H9 (cell line): ENCODE measurements at regions not wholly inside any gene's neighbourhood (a gene's known extent, or its start where the extent isn't known, plus 50 kb on each side); places are given as distances from the start of the nearest gene placed in this dataset.

Experiments
- DNase-seq: peaks from one replicate; pipeline ENCODE4 v3.0.0-alpha.2; 2017
- H2AFZ ChIP-seq: one replicate; pipeline ENCODE4 v1.6.1; 2013; ENCODE audit warnings: mild to moderate bottlenecking, low read length, control low read depth, moderate library complexity
- H2AK5ac ChIP-seq: 2 replicates; pipeline ENCODE4 v1.6.1; 2013; ENCODE audit warnings: low read length, control low read depth, mixed read lengths; ENCODE audit not compliant: insufficient read length
- H2BK120ac ChIP-seq: one replicate; pipeline ENCODE4 v1.6.1; 2013; ENCODE audit warnings: low read depth, mild to moderate bottlenecking, low read length, control low read depth, inconsistent platforms; ENCODE audit not compliant: poor library complexity, severe bottlenecking
- H2BK12ac ChIP-seq: 2 replicates; pipeline ENCODE4 v1.6.1; 2013; ENCODE audit warnings: low read length, control low read depth, mixed read lengths, low read depth; ENCODE audit not compliant: insufficient read length
- H2BK15ac ChIP-seq: 2 replicates; pipeline ENCODE4 v1.6.1; 2013; ENCODE audit warnings: low read depth, low read length, control low read depth
- H2BK20ac ChIP-seq: one replicate; pipeline ENCODE4 v1.6.1; 2013; ENCODE audit warnings: low read depth, mild to moderate bottlenecking, low read length, control low read depth, inconsistent platforms; ENCODE audit not compliant: poor library complexity, severe bottlenecking
- H2BK5ac ChIP-seq: 2 replicates; pipeline ENCODE4 v1.6.1; 2013; ENCODE audit warnings: low read length, control low read depth, mixed read lengths; ENCODE audit not compliant: insufficient read length
- H3K14ac ChIP-seq: 2 replicates; pipeline ENCODE4 v1.6.1; 2013; ENCODE audit warnings: low read length, control low read depth; ENCODE audit not compliant: insufficient read depth
- H3K18ac ChIP-seq: 2 replicates; pipeline ENCODE4 v1.6.1; 2013; ENCODE audit warnings: low read depth, mild to moderate bottlenecking, mixed read lengths, low read length, control low read depth; ENCODE audit not compliant: insufficient read length
- H3K23ac ChIP-seq: 2 replicates; pipeline ENCODE4 v1.6.1; 2013; ENCODE audit warnings: low read length, control low read depth, mixed read lengths, low read depth; ENCODE audit not compliant: insufficient read length
- H3K23me2 ChIP-seq: 2 replicates; pipeline ENCODE4 v1.6.1; 2013; ENCODE audit warnings: low read depth, mild to moderate bottlenecking, mixed read lengths, low read length, control low read depth; ENCODE audit not compliant: insufficient read length, poor library complexity, severe bottlenecking
- H3K27ac ChIP-seq: 2 replicates; pipeline ENCODE4 v1.5.1; 2013; ENCODE audit warnings: low read length, control low read depth, mixed read lengths, low read depth; ENCODE audit not compliant: insufficient read length
- H3K27me3 ChIP-seq: 2 replicates; pipeline ENCODE4 v1.6.1; 2013; ENCODE audit warnings: low read length, control low read depth, inconsistent platforms; ENCODE audit not compliant: insufficient read depth
- H3K4ac ChIP-seq: 2 replicates; pipeline ENCODE4 v1.6.1; 2013; ENCODE audit warnings: low read depth, mild to moderate bottlenecking, control low read depth, inconsistent platforms, low read length, moderate library complexity
- H3K4me1 ChIP-seq: 2 replicates; pipeline ENCODE4 v1.6.1; 2013; ENCODE audit warnings: low read length, control low read depth, inconsistent platforms; ENCODE audit not compliant: insufficient read depth
- H3K4me2 ChIP-seq: 2 replicates; pipeline ENCODE4 v1.6.1; 2013; ENCODE audit warnings: low read length, control low read depth, mixed read lengths; ENCODE audit not compliant: insufficient read length, insufficient read depth
- H3K56ac ChIP-seq: 2 replicates; pipeline ENCODE4 v1.6.1; 2013; ENCODE audit warnings: low read depth, mild to moderate bottlenecking, mixed read lengths, low read length, control low read depth; ENCODE audit not compliant: insufficient read length
- H3K79me1 ChIP-seq: 2 replicates; pipeline ENCODE4 v1.6.1; 2013; ENCODE audit warnings: low read depth, mild to moderate bottlenecking, moderate library complexity, low read length, control low read depth, inconsistent platforms; ENCODE audit not compliant: insufficient read depth, poor library complexity, severe bottlenecking
- H3K79me2 ChIP-seq: 2 replicates; pipeline ENCODE4 v1.6.1; 2013; ENCODE audit warnings: low read length, control low read depth, inconsistent platforms; ENCODE audit not compliant: insufficient read depth
- H3K9ac ChIP-seq: 2 replicates; pipeline ENCODE4 v1.6.1; 2013; ENCODE audit warnings: low read length, control low read depth, mixed read lengths; ENCODE audit not compliant: insufficient read length; ENCODE audit errors: extremely low read depth
- H3K9me3 ChIP-seq: one replicate; pipeline ENCODE4 v1.6.1; 2013; ENCODE audit warnings: low read depth, low read length, inconsistent platforms; ENCODE audit not compliant: control insufficient read depth
- H3T11ph ChIP-seq: one replicate; pipeline ENCODE4 v1.6.1; 2013; ENCODE audit warnings: mild to moderate bottlenecking, low read length, control low read depth, inconsistent platforms
- H4K20me1 ChIP-seq: one replicate; pipeline ENCODE4 v1.6.1; 2013; ENCODE audit not compliant: control insufficient read depth, insufficient read length, insufficient read depth
- H4K5ac ChIP-seq: 2 replicates; pipeline ENCODE4 v1.6.1; 2013; ENCODE audit warnings: low read depth, mild to moderate bottlenecking, mixed read lengths, low read length, control low read depth; ENCODE audit not compliant: insufficient read length
- H4K8ac ChIP-seq: replicated peaks from 2 replicates; pipeline ENCODE4 v1.6.1; 2013; ENCODE audit warnings: low read length, control low read depth, mixed read lengths, low read depth; ENCODE audit not compliant: insufficient read length
- H4K91ac ChIP-seq: 2 replicates; pipeline ENCODE4 v1.6.1; 2013; ENCODE audit warnings: low read depth, mild to moderate bottlenecking, moderate library complexity, mixed read lengths, low read length, control low read depth; ENCODE audit not compliant: insufficient read length
- H3K27ac Mint-ChIP-seq, 3 experiments: 2 replicates in 2 of 3; 3 replicates in 1 of 3; pipeline ENCODE4 v1.8.0; 2020 to 2021; ENCODE audit warnings: mixed read lengths in 3 of 3, mild to moderate bottlenecking in 1 of 3, moderate library complexity in 1 of 3
- H3K27me3 Mint-ChIP-seq: 2 replicates; pipeline ENCODE4 v1.8.0; 2021; ENCODE audit warnings: low read depth, mild to moderate bottlenecking, moderate library complexity, mixed read lengths
- H3K36me3 Mint-ChIP-seq, 3 experiments: 2 replicates in 2 of 3; 3 replicates in 1 of 3; pipeline ENCODE4 v1.8.0; 2020 to 2021; ENCODE audit warnings: low read depth in 3 of 3, mixed read lengths in 3 of 3; ENCODE audit not compliant: insufficient read depth in 1 of 3
- H3K4me1 Mint-ChIP-seq, 2 experiments: 2 replicates each; pipeline ENCODE4 v1.8.0; 2020; ENCODE audit warnings: mixed read lengths in 2 of 2
- H3K4me3 Mint-ChIP-seq, 2 experiments: 2 replicates in 1 of 2; 3 replicates in 1 of 2; pipeline ENCODE4 v1.8.0; 2020 to 2021; ENCODE audit warnings: mild to moderate bottlenecking in 2 of 2, mixed read lengths in 2 of 2, moderate library complexity in 1 of 2
- H3K9me3 Mint-ChIP-seq, 2 experiments: 2 replicates in 1 of 2; 3 replicates in 1 of 2; pipeline ENCODE4 v1.8.0; 2020; ENCODE audit warnings: mild to moderate bottlenecking in 2 of 2, mixed read lengths in 2 of 2, moderate library complexity in 1 of 2
- WGBS: extraction: QIAGEN DNeasy Blood & Tissue Kit; methylation state at CpG from one replicate; pipeline ENCODE4 v1.1.7; 2013; ENCODE audit warnings: missing lambda C conversion rate, low lambda C conversion rate, mixed read lengths; ENCODE audit not compliant: insufficient read length; ENCODE audit errors: extremely low coverage; 5-methylcytosine and 5-hydroxymethylcytosine counted together
- TF ChIP-seq, protein P1 (sequence below): fragments of 200-600 bp; sonication (generic); conservative IDR thresholded peaks from 3 replicates; pipeline ENCODE4 v1.8.0; 2021; ENCODE audit warnings: antibody characterized with exemption, mild to moderate bottlenecking

DNA sequence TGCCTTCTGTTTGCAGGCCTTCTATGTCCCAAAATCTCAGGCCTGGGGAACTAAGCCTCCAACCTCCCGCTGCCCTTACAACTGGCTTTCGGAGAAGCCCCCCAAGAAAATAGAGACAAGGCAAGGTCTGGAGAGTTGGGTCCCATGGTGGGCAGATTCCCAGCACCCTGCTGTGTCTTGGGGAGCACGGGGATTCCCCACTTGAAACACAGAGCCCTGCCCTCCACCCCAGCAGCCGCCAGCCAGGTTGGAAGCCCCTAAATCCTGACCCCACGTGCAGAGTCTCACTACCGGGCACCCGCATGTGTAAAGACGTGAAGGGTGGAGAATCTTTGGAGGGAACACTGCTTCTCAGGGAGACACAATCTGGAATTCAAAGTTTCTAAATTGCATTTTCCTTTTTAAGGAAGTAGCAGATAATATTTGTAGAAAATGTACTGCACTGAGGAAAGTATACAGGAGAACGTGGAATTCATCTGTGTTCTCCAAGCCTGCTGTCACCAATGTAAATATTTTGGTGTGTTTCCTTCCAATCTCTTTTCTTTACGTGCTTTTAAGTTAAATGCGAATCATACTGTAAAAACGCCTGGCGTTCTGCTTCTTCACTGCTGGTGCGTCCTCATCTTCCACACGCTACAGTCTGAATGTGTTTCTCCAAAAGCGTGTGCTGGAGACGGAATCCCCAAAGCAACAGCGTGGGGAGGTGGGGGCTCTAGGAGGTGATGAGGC, 220.9 kb downstream of the BRD1 start:
- Mint-ChIP-seq H3K4me3 (no peak overlapping the region), H3K36me3 (peaks cover 1 to 11% (median 10%) of the 10 kb centered on the region in 3 experiments; a peak in 6 of 7 replicates), H3K27ac (no peak overlapping the region), H3K9me3 (peaks cover 27 to 29% of the 10 kb centered on the region in 2 experiments), H3K4me1 (no peaks in the 10 kb centered on the region), H3K27me3 (peaks cover 8% of the 10 kb centered on the region)
- no peak for DNase-seq
- Histone ChIP-seq H3K14ac (no peak overlapping the region), H3K27me3 (no peaks in the 10 kb centered on the region), H2BK5ac (no peak overlapping the region), H4K91ac (no peak overlapping the region), H4K20me1 (no peaks in the 10 kb centered on the region), H4K5ac (no peak overlapping the region), H3K4ac (no peak overlapping the region), H3K23me2 (no peaks in the 10 kb centered on the region), H3K79me2 (no peaks in the 10 kb centered on the region), H3K4me2 (no peak overlapping the region), H3K27ac (no peak overlapping the region), H3K4me1 (no peaks in the 10 kb centered on the region), H3T11ph (no peak overlapping the region), H2AK5ac (no peak overlapping the region), H3K23ac (no peak overlapping the region), H2BK15ac (no peak overlapping the region), H2AFZ (no peak overlapping the region), H3K56ac (no peak overlapping the region), H2BK120ac (no peak overlapping the region), H4K8ac (no peak overlapping the region), H2BK20ac (no peak overlapping the region), H3K79me1 (no peaks in the 10 kb centered on the region), H3K9ac (no peak overlapping the region), H3K9me3 (no peaks in the 10 kb centered on the region), H3K18ac (no peak overlapping the region), H2BK12ac (no peak overlapping the region)
- TF ChIP-seq, protein P1, sequence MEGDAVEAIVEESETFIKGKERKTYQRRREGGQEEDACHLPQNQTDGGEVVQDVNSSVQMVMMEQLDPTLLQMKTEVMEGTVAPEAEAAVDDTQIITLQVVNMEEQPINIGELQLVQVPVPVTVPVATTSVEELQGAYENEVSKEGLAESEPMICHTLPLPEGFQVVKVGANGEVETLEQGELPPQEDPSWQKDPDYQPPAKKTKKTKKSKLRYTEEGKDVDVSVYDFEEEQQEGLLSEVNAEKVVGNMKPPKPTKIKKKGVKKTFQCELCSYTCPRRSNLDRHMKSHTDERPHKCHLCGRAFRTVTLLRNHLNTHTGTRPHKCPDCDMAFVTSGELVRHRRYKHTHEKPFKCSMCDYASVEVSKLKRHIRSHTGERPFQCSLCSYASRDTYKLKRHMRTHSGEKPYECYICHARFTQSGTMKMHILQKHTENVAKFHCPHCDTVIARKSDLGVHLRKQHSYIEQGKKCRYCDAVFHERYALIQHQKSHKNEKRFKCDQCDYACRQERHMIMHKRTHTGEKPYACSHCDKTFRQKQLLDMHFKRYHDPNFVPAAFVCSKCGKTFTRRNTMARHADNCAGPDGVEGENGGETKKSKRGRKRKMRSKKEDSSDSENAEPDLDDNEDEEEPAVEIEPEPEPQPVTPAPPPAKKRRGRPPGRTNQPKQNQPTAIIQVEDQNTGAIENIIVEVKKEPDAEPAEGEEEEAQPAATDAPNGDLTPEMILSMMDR, result no peak
- no CpG with 5 or more reads among the region's 18 CpGs for WGBS
